Loucy (cell line): ENCODE measurements at regions not wholly inside any gene's neighbourhood (a gene's known extent, or its start where the extent isn't known, plus 50 kb on each side); places are given as distances from the start of the nearest gene placed in this dataset.

Source experiments
- CTCF ChIP-seq: fragments of 200-600 bp; sonication (generic); conservative IDR thresholded peaks from 2 replicates; pipeline ENCODE4 v1.5.1; 2014; ENCODE audit warnings: mild to moderate bottlenecking, antibody characterized with exemption, low read length
- EZH2phosphoT487 ChIP-seq: fragments of 200-600 bp; IDR thresholded peaks from 2 replicates; pipeline ENCODE4 v1.6.1; 2018; ENCODE audit warnings: antibody characterized with exemption, mild to moderate bottlenecking, moderate library complexity, borderline replicate concordance

- TF ChIP-seq CTCF (no peak), EZH2phosphoT487 (no peak)
These were observed 1025.0 kb downstream of the ZPLD1 start for GRCh38 chr3:103459815-103460214.
